ENCODE measurements at regions not wholly inside any gene's neighbourhood (a gene's known extent, or its start where the extent isn't known, plus 50 kb on each side); places are given as distances from the start of the nearest gene placed in this dataset.

- TF ChIP-seq CTCF (IDR thresholded peaks at IDR 0.05; ENCODE audit: control insufficient read depth, extremely low read depth, insufficient read depth) = no peak
- DNase-seq (ENCODE audit: low read depth) = no peak
- no peak overlapping the region for H3K4me3 ChIP-seq (ENCODE audit: low read depth, low read length)
Observed at GRCh38 chr6:23905133-23905815, 220.7 kb upstream of the NRSN1 start.

DNA sequence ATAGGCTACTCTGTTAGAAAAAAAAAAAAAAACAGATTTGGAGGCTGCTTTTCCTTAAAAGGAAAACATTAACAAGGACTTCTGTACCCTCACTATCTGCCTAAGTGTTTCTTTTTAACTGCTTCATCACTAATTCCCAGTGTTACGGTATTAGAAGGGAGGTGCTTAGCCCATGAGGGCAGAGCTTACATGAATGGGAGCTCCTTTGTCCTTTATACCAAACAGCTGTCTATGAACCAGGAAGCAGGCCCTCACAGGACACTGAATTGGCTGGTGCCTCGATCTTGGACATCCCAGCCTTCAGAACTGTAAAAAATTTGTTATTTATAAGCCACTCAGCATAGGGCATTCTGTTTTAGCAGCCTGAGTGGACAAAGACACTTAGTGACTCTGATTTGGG lies 215.6 kb upstream of the NRSN1 start:
- no peak overlapping the region for H3K4me3 ChIP-seq (ENCODE audit: low read depth, low read length)
- no peak for TF ChIP-seq CTCF (IDR thresholded peaks at IDR 0.05; ENCODE audit: control insufficient read depth, extremely low read depth, insufficient read depth)
- DNase-seq (ENCODE audit: low read depth) = no peak

DNA sequence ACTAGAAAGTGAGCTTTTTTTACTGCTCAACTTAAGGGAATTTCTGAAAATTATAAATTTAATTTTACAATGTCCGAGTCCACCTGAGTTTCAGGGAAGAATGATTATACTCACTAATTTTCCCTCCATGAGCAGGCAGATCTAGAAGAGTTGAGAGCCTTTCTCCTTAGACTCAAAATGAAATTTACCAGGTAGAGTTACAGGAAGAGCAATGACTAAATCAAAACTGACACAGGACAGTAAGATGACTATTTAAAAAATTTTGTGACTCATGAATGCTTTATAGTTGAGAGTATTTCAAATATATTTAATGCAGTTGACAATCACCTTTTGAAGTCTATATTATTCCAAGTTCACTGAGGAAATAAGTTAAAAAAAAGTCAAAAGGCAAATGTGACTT lies 198.1 kb upstream of the NRSN1 start:
- no peak overlapping the region for H3K4me3 ChIP-seq (ENCODE audit: low read depth, low read length)
- TF ChIP-seq CTCF (IDR thresholded peaks at IDR 0.05; ENCODE audit: control insufficient read depth, extremely low read depth, insufficient read depth) = no peak
- DNase-seq (ENCODE audit: low read depth) = no peak

- no peak for DNase-seq (ENCODE audit: low read depth)
- no peak for TF ChIP-seq CTCF (IDR thresholded peaks at IDR 0.05; ENCODE audit: control insufficient read depth, extremely low read depth, insufficient read depth)
Observed at GRCh38 chr6:23929201-23929600, 196.8 kb upstream of the NRSN1 start.

GRCh38 chr6:23940466-23940865 lies 185.5 kb upstream of the NRSN1 start:
- TF ChIP-seq CTCF (IDR thresholded peaks at IDR 0.05; ENCODE audit: control insufficient read depth, extremely low read depth, insufficient read depth) = no peak
- no peak overlapping the region for H3K4me3 ChIP-seq (ENCODE audit: low read depth, low read length)
- no peak for DNase-seq (ENCODE audit: low read depth)

More at GRCh38 chr6:23929201-23929600, 196.8 kb upstream of the NRSN1 start:
- H3K4me3 ChIP-seq (ENCODE audit: low read depth, low read length) = no peak overlapping the region

DNA sequence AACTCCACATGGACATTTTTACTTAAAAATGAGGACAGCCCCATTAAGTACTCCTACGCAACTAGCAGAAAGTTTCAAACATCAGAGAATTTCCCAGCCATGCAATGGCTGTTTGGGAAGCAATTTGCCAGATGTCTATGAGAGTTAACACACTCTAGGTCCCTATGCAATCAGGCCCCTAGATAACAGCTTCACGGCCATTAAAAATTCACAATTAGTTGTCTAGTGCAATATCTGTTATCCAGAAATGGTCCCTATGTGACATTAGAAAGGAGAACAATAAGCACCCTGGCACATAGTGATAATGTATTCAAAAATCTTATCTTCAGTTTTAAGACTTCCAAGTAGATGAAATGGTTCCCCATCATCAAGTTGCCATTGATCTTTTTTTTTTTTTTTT lies 174.3 kb upstream of the NRSN1 start:
- no peak for DNase-seq (ENCODE audit: low read depth)
- no peak for TF ChIP-seq CTCF (IDR thresholded peaks at IDR 0.05; ENCODE audit: control insufficient read depth, extremely low read depth, insufficient read depth)
- H3K4me3 ChIP-seq (ENCODE audit: low read depth, low read length) = no peak overlapping the region

- no peak for TF ChIP-seq CTCF (IDR thresholded peaks at IDR 0.05; ENCODE audit: control insufficient read depth, extremely low read depth, insufficient read depth)
Observed at GRCh38 chr6:23952245-23952644, 173.8 kb upstream of the NRSN1 start.

More at GRCh38 chr6:23952245-23952644, 173.8 kb upstream of the NRSN1 start:
- H3K4me3 ChIP-seq (ENCODE audit: low read depth, low read length) = no peak overlapping the region
- DNase-seq (ENCODE audit: low read depth) = peak; percentile 81

Data from LNCaP clone FGC (cell line).